ENCODE measurements at regions not wholly inside any gene's neighbourhood (a gene's known extent, or its start where the extent isn't known, plus 50 kb on each side); places are given as distances from the start of the nearest gene placed in this dataset.

GRCh38 chr1:95723346-95723745 is 489.3 kb downstream of the RWDD3 start:
- no peak for TF ChIP-seq CTCF (conservative IDR thresholded peaks at IDR 0.05; ENCODE audit: control insufficient read depth, insufficient read depth, low read depth, low read length)
- no peak overlapping the region for H3K4me3 ChIP-seq (ENCODE audit: control insufficient read depth, low read depth, low read length)
- no peak for DNase-seq (ENCODE audit: low read depth)

- H3K4me3 ChIP-seq (ENCODE audit: control insufficient read depth, low read depth, low read length) = no peak overlapping the region
- DNase-seq (ENCODE audit: low read depth) = no peak
- no peak for TF ChIP-seq CTCF (conservative IDR thresholded peaks at IDR 0.05; ENCODE audit: control insufficient read depth, insufficient read depth, low read depth, low read length)
Observed at GRCh38 chr1:95728841-95729240, 494.8 kb downstream of the RWDD3 start.

GRCh38 chr1:95730986-95731385 is 497.0 kb downstream of the RWDD3 start:
- no peak overlapping the region for H3K4me3 ChIP-seq (ENCODE audit: control insufficient read depth, low read depth, low read length)
- DNase-seq (ENCODE audit: low read depth) = no peak
- no peak for TF ChIP-seq CTCF (conservative IDR thresholded peaks at IDR 0.05; ENCODE audit: control insufficient read depth, insufficient read depth, low read depth, low read length)

GRCh38 chr1:95731466-95731865 is 497.5 kb downstream of the RWDD3 start:
- TF ChIP-seq CTCF (conservative IDR thresholded peaks at IDR 0.05; ENCODE audit: control insufficient read depth, insufficient read depth, low read depth, low read length) = no peak
- DNase-seq (ENCODE audit: low read depth) = no peak
- H3K4me3 ChIP-seq (ENCODE audit: control insufficient read depth, low read depth, low read length) = no peak overlapping the region

GRCh38 chr1:95733031-95733430 is 499.0 kb downstream of the RWDD3 start:
- H3K4me3 ChIP-seq (ENCODE audit: control insufficient read depth, low read depth, low read length) = no peak overlapping the region
- no peak for TF ChIP-seq CTCF (conservative IDR thresholded peaks at IDR 0.05; ENCODE audit: control insufficient read depth, insufficient read depth, low read depth, low read length)
- no peak for DNase-seq (ENCODE audit: low read depth)

- DNase-seq (ENCODE audit: low read depth) = no peak
- H3K4me3 ChIP-seq (ENCODE audit: control insufficient read depth, low read depth, low read length) = no peak overlapping the region
- TF ChIP-seq CTCF (conservative IDR thresholded peaks at IDR 0.05; ENCODE audit: control insufficient read depth, insufficient read depth, low read depth, low read length) = no peak
Observed at GRCh38 chr1:95733671-95734070, 499.7 kb downstream of the RWDD3 start.

GRCh38 chr1:95734560-95734959 is 500.6 kb downstream of the RWDD3 start:
- no peak for TF ChIP-seq CTCF (conservative IDR thresholded peaks at IDR 0.05; ENCODE audit: control insufficient read depth, insufficient read depth, low read depth, low read length)
- no peak for DNase-seq (ENCODE audit: low read depth)
- H3K4me3 ChIP-seq (ENCODE audit: control insufficient read depth, low read depth, low read length) = no peak overlapping the region

Measured in fibroblast of mammary gland (primary cell).